Heart right ventricle (tissue), 16 donors: ENCODE measurements at regions not wholly inside any gene's neighbourhood (a gene's known extent, or its start where the extent isn't known, plus 50 kb on each side); places are given as distances from the start of the nearest gene placed in this dataset.
"Not testable (repeated sequence)": the region's sequence is repeated elsewhere in the genome, so short reads cannot be mapped to it uniquely, and the experiment has no call there.

Experiments
- ATAC-seq, 8 donors: fragments of 200-7000 bp; cut with Tn5 transposase; one replicate each; pipeline ENCODE4 v1.9.1; 2020; ENCODE audit warnings: mild to moderate bottlenecking in 8 of 8, moderate library complexity in 8 of 8, moderate number of reproducible peaks in 1 of 8
- DNase-seq, 2 donors: peaks; one replicate each; pipeline ENCODE4 v3.0.0-alpha.2; 2020
- H3K27ac ChIP-seq, 10 donors: fragments of 200-600 bp; sonication (generic) in 2 of 10; one replicate each; pipeline versions ENCODE4 v1.5.0 to v1.8.0; 2020 to 2022; ENCODE audit warnings: mild to moderate bottlenecking in 3 of 10
- H3K27me3 ChIP-seq, 7 donors: fragments of 200-600 bp; one replicate each; pipeline ENCODE4 v1.8.0; 2021 to 2022; ENCODE audit warnings: mild to moderate bottlenecking in 2 of 7
- H3K36me3 ChIP-seq, 9 donors: fragments of 200-600 bp; sonication (generic) in 1 of 9; one replicate each; pipeline versions ENCODE4 v1.5.0 to v1.8.0; 2020 to 2022; ENCODE audit warnings: mild to moderate bottlenecking in 2 of 9
- H3K4me1 ChIP-seq, 9 donors: fragments of 200-600 bp; sonication (generic) in 1 of 9; one replicate each; pipeline versions ENCODE4 v1.5.0 to v1.8.0; 2020 to 2022; ENCODE audit warnings: mild to moderate bottlenecking in 4 of 9
- H3K4me3 ChIP-seq, 10 donors: fragments of 200-600 bp; sonication (generic) in 2 of 10; one replicate each; pipeline versions ENCODE4 v1.5.0 to v1.8.0; 2020 to 2022; ENCODE audit warnings: mild to moderate bottlenecking in 7 of 10, moderate library complexity in 2 of 10
- H3K9me3 ChIP-seq, 11 donors: fragments of 200-600 bp in 10 of 11; sonication (generic) in 2 of 11; one replicate each; pipeline versions ENCODE4 v1.5.0 to v1.8.0; 2013 to 2022; ENCODE audit warnings: mild to moderate bottlenecking in 2 of 11, control low read depth in 1 of 11, moderate library complexity in 1 of 11
- CTCF ChIP-seq, 9 donors: fragments of 200-600 bp; sonication (generic) in 2 of 9; IDR thresholded peaks; one replicate each; pipeline versions ENCODE4 v1.5.0 to v1.8.0; 2021 to 2022; ENCODE audit warnings: antibody characterized with exemption in 9 of 9, mild to moderate bottlenecking in 5 of 9, moderate library complexity in 1 of 9
- WGBS, 2 donors: extraction: QIAGEN DNeasy Blood & Tissue Kit; methylation state at CpG; one replicate each; pipeline ENCODE4 v1.1.7; 2013; ENCODE audit warnings: inconsistent platforms in 1 of 2; 5-methylcytosine and 5-hydroxymethylcytosine counted together
- intact Hi-C, 10 donors: fragments of 100-400 bp; cut with DNase I; formaldehyde crosslinking; loops; one replicate each; pipeline versions ENCODE4 v1.11.1 to v1.14.2; 2022
- donor health status: Arrhythmogenic right ventricular cardiomyopathy.
- donor health status: ischemic (EF 13 %, LVEDD 7.1; RV severe dilation, severe dysfunction).
- donor health status: healthy with polysubstance abuse.
- donor health status: DM: no; HTN: yes; CAD: no.
- donor health status: DM: no; HTN: no; CAD: no.
- donor health status: ischemic (EF 25% LVEDD 6.9; RV normal size, moderate dysfunction).
- donor health status: ischemic (EF 25% LVEDD 5.7; RV mildly dilated, moderate dysfunction).
- donor health status: healthy.
- donor health status: DM: yes; HTN: yes; CAD: no.
- donor health status: Ischemic cardiomyopathy.
- donor health status: ischemic (EF 35%, LVEDD 5.7; RV mildly dilated, moderate dysfunction).
- donor health status: nonischemic (EF 11% LVEDD 7.7; RV severe dilation, severe dysfunction).
- donor health status: DM: yes; HTN: yes; CAD: no.
- donor health status: PGD.
- donor health status: ischemic (EF 29% LVEDD 5.4; RV normal size, mild dysfunction).
- donor health status: nonischemic (EF 23%, LVEDD 6.1; RV moderate dilation, normal function).

- ATAC-seq: no peak
- no peak for TF ChIP-seq CTCF (IDR thresholded peaks at IDR 0.05)
Observed at GRCh38 chr6:147453361-147453760, 55.1 kb upstream of the SAMD5 start.

GRCh38 chr6:147454862-147455261 is 53.6 kb upstream of the SAMD5 start:
- intact Hi-C loops, DNase-seq, H3K27ac ChIP-seq, H3K9me3 ChIP-seq, H3K4me3 ChIP-seq, H3K36me3 ChIP-seq, H3K27me3 ChIP-seq, H3K4me1 ChIP-seq, ATAC-seq: not testable (repeated sequence)
- WGBS, 2 donors: 95 to 98% methylated on average over 2 of the region's 2 CpGs

More at GRCh38 chr6:147453361-147453760, 55.1 kb upstream of the SAMD5 start:
- intact Hi-C loops: no loop called here
- Histone ChIP-seq H3K27me3 (peaks cover 0 to 6% (median 0%) of the 10 kb centered on the region in 7 donors), H3K27ac (no peak overlapping the region), H3K4me1 (no peaks in the 10 kb centered on the region), H3K9me3 (no peaks in the 10 kb centered on the region), H3K4me3 (no peak overlapping the region), H3K36me3 (no peaks in the 10 kb centered on the region)
- DNase-seq: no peak
- WGBS, 2 donors: 59 to 62% methylated on average over 4 of the region's 4 CpGs
